H1 (cell line): ENCODE measurements at regions not wholly inside any gene's neighbourhood (a gene's known extent, or its start where the extent isn't known, plus 50 kb on each side); places are given as distances from the start of the nearest gene placed in this dataset.

Source experiments
- CTCF ChIP-seq, 3 experiments: IDR thresholded peaks; 1 replicate in 2 of 3; 2 replicates in 1 of 3; pipeline versions ENCODE4 v1.5.1 to v1.6.1; 2011; ENCODE audit warnings: low read length in 3 of 3, mild to moderate bottlenecking in 3 of 3, inconsistent platforms in 2 of 3, low read depth in 1 of 3, moderate library complexity in 1 of 3; ENCODE audit not compliant: insufficient read depth in 1 of 3; ENCODE audit errors: control extremely low read depth in 1 of 3
- POLR2A ChIP-seq, 2 experiments: IDR thresholded peaks; 1 replicate in 1 of 2; 2 replicates in 1 of 2; pipeline ENCODE4 v1.6.1; 2011; ENCODE audit warnings: low read depth in 2 of 2, low read length in 2 of 2, mild to moderate bottlenecking in 2 of 2; ENCODE audit errors: control extremely low read depth in 1 of 2
- SP1 ChIP-seq: IDR thresholded peaks from 2 replicates; pipeline ENCODE4 v1.6.1; 2011; ENCODE audit warnings: low read depth, low read length
- SP2 ChIP-seq: IDR thresholded peaks from 2 replicates; pipeline ENCODE4 v1.6.1; 2012; ENCODE audit warnings: mild to moderate bottlenecking, low read length, inconsistent platforms
- SUZ12 ChIP-seq: fragments of 200-600 bp; sonication (generic); IDR thresholded peaks from 2 replicates; pipeline ENCODE4 v1.6.1; 2012; ENCODE audit warnings: mild to moderate bottlenecking, inconsistent platforms, low read length, moderate library complexity, mixed read lengths
- TAF1 ChIP-seq: IDR thresholded peaks from 2 replicates; pipeline ENCODE4 v1.6.1; 2011; ENCODE audit warnings: mild to moderate bottlenecking, low read depth, low read length

GRCh38 chr3:16668776-16669545 is 63.7 kb upstream of the DAZL start:
- TF ChIP-seq POLR2A (IDR thresholded peaks at IDR 0.05; ENCODE audit: control extremely low read depth in 1 of 2, low read depth in 2 of 2, low read length in 2 of 2): no peak
- no peak for TF ChIP-seq CTCF (IDR thresholded peaks at IDR 0.05; ENCODE audit: control extremely low read depth in 1 of 3, insufficient read depth in 1 of 3, low read depth in 1 of 3, low read length in 3 of 3)
- TF ChIP-seq SP1: no peak
- no peak for TF ChIP-seq SP2
- no peak for TF ChIP-seq TAF1
- no peak for TF ChIP-seq SUZ12
